Smooth muscle cell (in vitro differentiated cells): ENCODE measurements at regions not wholly inside any gene's neighbourhood (a gene's known extent, or its start where the extent isn't known, plus 50 kb on each side); places are given as distances from the start of the nearest gene placed in this dataset.
"Not testable (repeated sequence)": the region's sequence is repeated elsewhere in the genome, so short reads cannot be mapped to it uniquely, and the experiment has no call there.

ENCODE experiments used
- DNase-seq: peaks from one replicate; lab custom pipeline; 2025; ENCODE audit not compliant: unreplicated experiment; lab: John Stamatoyannopoulos, UW
- H2AFZ ChIP-seq: fragments of 200-600 bp; sonication (generic); 2 replicates; pipeline ENCODE4 v1.6.0; 2016; ENCODE audit warnings: antibody characterized with exemption, low read depth, mild to moderate bottlenecking
- H3F3A ChIP-seq: fragments of 200-600 bp; sonication (generic); 2 replicates; pipeline ENCODE4 v1.6.0; 2017; ENCODE audit warnings: antibody characterized with exemption, low read depth
- H3K27ac ChIP-seq: fragments of 200-600 bp; sonication (generic); 2 replicates; pipeline ENCODE4 v1.5.1; 2016; ENCODE audit warnings: low read depth, mild to moderate bottlenecking
- H3K27me3 ChIP-seq: fragments of 200-600 bp; sonication (generic); 2 replicates; pipeline ENCODE4 v1.6.1; 2016; ENCODE audit warnings: low read depth, mild to moderate bottlenecking
- H3K36me3 ChIP-seq: fragments of 200-600 bp; sonication (generic); 2 replicates; pipeline ENCODE4 v1.5.1; 2016; ENCODE audit warnings: low read depth
- H3K4me1 ChIP-seq: fragments of 200-600 bp; sonication (generic); 2 replicates; pipeline ENCODE4 v1.5.1; 2016; ENCODE audit warnings: low read depth
- H3K4me2 ChIP-seq: fragments of 200-600 bp; sonication (generic); 2 replicates; pipeline ENCODE4 v1.6.0; 2016; ENCODE audit warnings: mild to moderate bottlenecking
- H3K4me3 ChIP-seq: fragments of 200-600 bp; sonication (generic); 2 replicates; pipeline ENCODE4 v1.5.1; 2016; ENCODE audit warnings: mild to moderate bottlenecking
- H3K79me2 ChIP-seq: fragments of 200-600 bp; sonication (generic); 2 replicates; pipeline ENCODE4 v1.6.0; 2016; ENCODE audit warnings: low read depth, mild to moderate bottlenecking
- H3K9ac ChIP-seq: fragments of 200-600 bp; sonication (generic); 2 replicates; pipeline ENCODE4 v1.6.0; 2016; ENCODE audit warnings: low read depth
- H3K9me3 ChIP-seq: fragments of 200-600 bp; sonication (generic); replicated peaks from 2 replicates; pipeline ENCODE4 v1.5.1; 2016; ENCODE audit warnings: low read depth
- H4K20me1 ChIP-seq: fragments of 200-600 bp; sonication (generic); 2 replicates; pipeline ENCODE4 v1.6.0; 2016; ENCODE audit warnings: low read depth
- CTCF ChIP-seq: fragments of 200-600 bp; sonication (generic); IDR thresholded peaks from 2 replicates; pipeline ENCODE4 v1.5.1; 2017; ENCODE audit warnings: borderline replicate concordance, mild to moderate bottlenecking, antibody characterized with exemption; ENCODE audit not compliant: insufficient read depth, poor library complexity, severe bottlenecking
- WGBS: methylation state at CpG from one replicate; pipeline ENCODE4 v1.1.7; 2016; ENCODE audit warnings: low lambda C conversion rate; 5-methylcytosine and 5-hydroxymethylcytosine counted together

GRCh38 chr5:35533156-35533555 is 84.5 kb upstream of the SPEF2 start:
- no peak overlapping the region for H3K4me2 ChIP-seq
- 91% methylated on average over 3 of the region's 3 CpGs for WGBS
- H3K79me2 ChIP-seq: no peaks in the 10 kb centered on the region
- H3K9me3 ChIP-seq: no peaks in the 10 kb centered on the region
- H4K20me1 ChIP-seq: no peaks in the 10 kb centered on the region
- H3K9ac ChIP-seq: no peak overlapping the region
- H3K27ac ChIP-seq: no peak overlapping the region
- H3K4me3 ChIP-seq: no peak overlapping the region
- no peak overlapping the region for H2AFZ ChIP-seq
- H3K36me3 ChIP-seq: no peaks in the 10 kb centered on the region
- no peaks in the 10 kb centered on the region for H3K27me3 ChIP-seq
- no peak for TF ChIP-seq CTCF
- no peak for DNase-seq
- H3K4me1 ChIP-seq: no peaks in the 10 kb centered on the region
- H3F3A ChIP-seq: no peaks in the 10 kb centered on the region

- not testable (repeated sequence) for H3K4me3 ChIP-seq
- whole genome bisulfite sequencing: 92% methylated on average over 13 of the region's 29 CpGs
These were observed 86.1 kb upstream of the SPEF2 start for GRCh38 chr5:35531553-35531952.

GRCh38 chr5:35518104-35518503 is 99.6 kb upstream of the SPEF2 start:
- Histone ChIP-seq H3K4me1 (no peaks in the 10 kb centered on the region), H3K4me2 (no peak overlapping the region), H2AFZ (no peak overlapping the region), H3F3A (no peaks in the 10 kb centered on the region), H3K36me3 (no peaks in the 10 kb centered on the region), H3K9ac (no peak overlapping the region), H4K20me1 (no peaks in the 10 kb centered on the region), H3K27ac (no peak overlapping the region), H3K79me2 (no peaks in the 10 kb centered on the region), H3K27me3 (no peaks in the 10 kb centered on the region), H3K4me3 (no peak overlapping the region), H3K9me3 (no peaks in the 10 kb centered on the region)
- no peak for DNase-seq
- 90% methylated on average over 1 of the region's 1 CpG for WGBS
- TF ChIP-seq CTCF: no peak

More at GRCh38 chr5:35531553-35531952, 86.1 kb upstream of the SPEF2 start:
- H3K27ac ChIP-seq, H4K20me1 ChIP-seq, H3K27me3 ChIP-seq, H3K79me2 ChIP-seq, H3K9me3 ChIP-seq, H3K9ac ChIP-seq, H3K4me1 ChIP-seq, H2AFZ ChIP-seq, H3K36me3 ChIP-seq, H3K4me2 ChIP-seq, H3F3A ChIP-seq, DNase-seq: not testable (repeated sequence)

- Histone ChIP-seq H3K4me3 (no peak overlapping the region), H4K20me1 (no peaks in the 10 kb centered on the region), H3K4me1 (no peaks in the 10 kb centered on the region), H3F3A (no peaks in the 10 kb centered on the region), H2AFZ (no peak overlapping the region), H3K27me3 (no peaks in the 10 kb centered on the region), H3K27ac (no peak overlapping the region), H3K36me3 (no peaks in the 10 kb centered on the region), H3K79me2 (no peaks in the 10 kb centered on the region), H3K4me2 (no peak overlapping the region), H3K9ac (no peak overlapping the region), H3K9me3 (no peaks in the 10 kb centered on the region)
- no peak for DNase-seq
- 26% methylated on average over 1 of the region's 1 CpG for WGBS
- TF ChIP-seq CTCF: no peak
These were observed 101.4 kb upstream of the SPEF2 start for GRCh38 chr5:35516271-35516670.
